GM19452 (cell line): ENCODE measurements at regions not wholly inside any gene's neighbourhood (a gene's known extent, or its start where the extent isn't known, plus 50 kb on each side); places are given as distances from the start of the nearest gene placed in this dataset.
A peak's percentile ranks its signal among the peaks of the same experiment; 100 is the strongest.
"Not testable (repeated sequence)": the region's sequence is repeated elsewhere in the genome, so short reads cannot be mapped to it uniquely, and the experiment has no call there.

Source experiments
- ATAC-seq: cut with Tn5 transposase; IDR thresholded peaks from one replicate; pipeline ENCODE4 v1.9.1; 2021; ENCODE audit not compliant: unreplicated experiment

GRCh38 chr6:85360794-85361642 lies 88.9 kb upstream of the NT5E start:
- ATAC-seq: no peak

- ATAC-seq: no peak
Measured at GRCh38 chr6:85357651-85358050, 92.2 kb upstream of the NT5E start.

GRCh38 chr6:85356743-85357142 lies 93.1 kb upstream of the NT5E start:
- ATAC-seq: not testable (repeated sequence)

- ATAC-seq: no peak
Measured at GRCh38 chr6:85355816-85356215, 94.1 kb upstream of the NT5E start.

- peak; percentile 77 for ATAC-seq
Measured at GRCh38 chr6:85354761-85355618, 94.9 kb upstream of the NT5E start.

GRCh38 chr6:85353012-85353411 lies 96.9 kb upstream of the NT5E start:
- no peak for ATAC-seq

- no peak for ATAC-seq
Measured at GRCh38 chr6:85348643-85349042, 101.2 kb upstream of the NT5E start.

- ATAC-seq: no peak
Measured at GRCh38 chr6:85347812-85348211, 102.1 kb upstream of the NT5E start.

GRCh38 chr6:85346196-85346595 lies 103.7 kb upstream of the NT5E start:
- no peak for ATAC-seq

GRCh38 chr6:85344996-85345395 lies 104.9 kb upstream of the NT5E start:
- no peak for ATAC-seq

- ATAC-seq: no peak
Measured at GRCh38 chr6:85343428-85343827, 106.5 kb upstream of the NT5E start.

- no peak for ATAC-seq
Measured at GRCh38 chr6:85329196-85329595, 120.7 kb upstream of the NT5E start.

- ATAC-seq: not testable (repeated sequence)
Measured at GRCh38 chr6:85325811-85326210, 124.1 kb upstream of the NT5E start.

- ATAC-seq: peak; percentile 90
Measured at GRCh38 chr6:85323435-85324040, 126.3 kb upstream of the NT5E start.

GRCh38 chr6:85322446-85323105 lies 127.3 kb upstream of the NT5E start:
- ATAC-seq: no peak

- no peak for ATAC-seq
Measured at GRCh38 chr6:85321906-85322305, 128.0 kb upstream of the NT5E start.

- no peak for ATAC-seq
Measured at GRCh38 chr6:85314586-85314985, 135.3 kb upstream of the NT5E start.

GRCh38 chr6:85300581-85300980 lies 149.3 kb upstream of the NT5E start:
- no peak for ATAC-seq

GRCh38 chr6:85298553-85298952 lies 151.3 kb upstream of the NT5E start:
- ATAC-seq: no peak

- no peak for ATAC-seq
Measured at GRCh38 chr6:85291326-85291725, 158.6 kb upstream of the NT5E start.

- ATAC-seq: no peak
Measured at GRCh38 chr6:85287654-85288053, 162.2 kb upstream of the NT5E start.
